ENCODE measurements at regions not wholly inside any gene's neighbourhood (a gene's known extent, or its start where the extent isn't known, plus 50 kb on each side); places are given as distances from the start of the nearest gene placed in this dataset.

DNA sequence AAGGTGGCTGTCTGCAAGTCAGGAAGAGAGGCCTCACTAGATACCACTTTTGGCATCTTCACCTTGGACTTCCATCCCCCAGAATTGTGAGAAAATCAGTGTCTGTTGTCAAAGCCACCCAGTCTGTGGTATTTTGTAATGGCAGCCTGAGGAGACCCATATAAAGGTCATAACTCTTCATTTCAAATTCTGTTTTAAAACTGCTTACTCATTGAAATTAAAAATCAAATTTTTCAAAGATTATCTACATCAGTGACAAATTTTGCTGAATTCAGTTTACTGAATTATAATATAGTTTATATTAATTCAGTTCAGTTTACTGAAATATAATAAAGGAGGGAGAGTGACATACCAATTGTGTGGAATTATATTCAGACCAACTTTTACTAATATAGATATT, 133.1 kb upstream of the IL15 start:
- TF ChIP-seq EZH2 (IDR thresholded peaks at IDR 0.05; ENCODE audit: borderline replicate concordance, low read depth, low read length) = no peak
- TF ChIP-seq HDAC3 (IDR thresholded peaks at IDR 0.05; ENCODE audit: borderline replicate concordance, partially characterized antibody) = no peak
- TF ChIP-seq POLR2AphosphoS5 (IDR thresholded peaks at IDR 0.05; ENCODE audit: control insufficient read depth, insufficient read depth, low read depth, low read length) = no peak
- TF ChIP-seq ZSCAN32 (CRISPR knock-in tag; IDR thresholded peaks at IDR 0.05) = no peak
- no peak for TF ChIP-seq SIX5 (IDR thresholded peaks at IDR 0.05; ENCODE audit: borderline replicate concordance in 1 of 2, insufficient read depth in 1 of 2, low read depth in 1 of 2, low read length in 2 of 2)
- TF ChIP-seq ZNF134 (CRISPR knock-in tag; conservative IDR thresholded peaks at IDR 0.05) = no peak
- no peak for TF ChIP-seq SIN3B (IDR thresholded peaks at IDR 0.05; ENCODE audit: low read depth)
- peak; percentile 70 for TF ChIP-seq ZNF316 (IDR thresholded peaks at IDR 0.05)
- TF ChIP-seq, protein P1, sequence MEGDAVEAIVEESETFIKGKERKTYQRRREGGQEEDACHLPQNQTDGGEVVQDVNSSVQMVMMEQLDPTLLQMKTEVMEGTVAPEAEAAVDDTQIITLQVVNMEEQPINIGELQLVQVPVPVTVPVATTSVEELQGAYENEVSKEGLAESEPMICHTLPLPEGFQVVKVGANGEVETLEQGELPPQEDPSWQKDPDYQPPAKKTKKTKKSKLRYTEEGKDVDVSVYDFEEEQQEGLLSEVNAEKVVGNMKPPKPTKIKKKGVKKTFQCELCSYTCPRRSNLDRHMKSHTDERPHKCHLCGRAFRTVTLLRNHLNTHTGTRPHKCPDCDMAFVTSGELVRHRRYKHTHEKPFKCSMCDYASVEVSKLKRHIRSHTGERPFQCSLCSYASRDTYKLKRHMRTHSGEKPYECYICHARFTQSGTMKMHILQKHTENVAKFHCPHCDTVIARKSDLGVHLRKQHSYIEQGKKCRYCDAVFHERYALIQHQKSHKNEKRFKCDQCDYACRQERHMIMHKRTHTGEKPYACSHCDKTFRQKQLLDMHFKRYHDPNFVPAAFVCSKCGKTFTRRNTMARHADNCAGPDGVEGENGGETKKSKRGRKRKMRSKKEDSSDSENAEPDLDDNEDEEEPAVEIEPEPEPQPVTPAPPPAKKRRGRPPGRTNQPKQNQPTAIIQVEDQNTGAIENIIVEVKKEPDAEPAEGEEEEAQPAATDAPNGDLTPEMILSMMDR (IDR thresholded peaks at IDR 0.05 in 2 of 3, conservative IDR thresholded peaks at IDR 0.05 in 1 of 3; ENCODE audit: insufficient read depth in 2 of 3, low read depth in 1 of 3, low read length in 3 of 3) = no peak
- TF ChIP-seq, protein P2, sequence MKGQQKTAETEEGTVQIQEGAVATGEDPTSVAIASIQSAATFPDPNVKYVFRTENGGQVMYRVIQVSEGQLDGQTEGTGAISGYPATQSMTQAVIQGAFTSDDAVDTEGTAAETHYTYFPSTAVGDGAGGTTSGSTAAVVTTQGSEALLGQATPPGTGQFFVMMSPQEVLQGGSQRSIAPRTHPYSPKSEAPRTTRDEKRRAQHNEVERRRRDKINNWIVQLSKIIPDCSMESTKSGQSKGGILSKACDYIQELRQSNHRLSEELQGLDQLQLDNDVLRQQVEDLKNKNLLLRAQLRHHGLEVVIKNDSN (CRISPR knock-in tag; IDR thresholded peaks at IDR 0.05) = no peak
- no peak for TF ChIP-seq EP300 (IDR thresholded peaks at IDR 0.05; ENCODE audit: low read length)
